ENCODE measurements at regions not wholly inside any gene's neighbourhood (a gene's known extent, or its start where the extent isn't known, plus 50 kb on each side); places are given as distances from the start of the nearest gene placed in this dataset.

DNA sequence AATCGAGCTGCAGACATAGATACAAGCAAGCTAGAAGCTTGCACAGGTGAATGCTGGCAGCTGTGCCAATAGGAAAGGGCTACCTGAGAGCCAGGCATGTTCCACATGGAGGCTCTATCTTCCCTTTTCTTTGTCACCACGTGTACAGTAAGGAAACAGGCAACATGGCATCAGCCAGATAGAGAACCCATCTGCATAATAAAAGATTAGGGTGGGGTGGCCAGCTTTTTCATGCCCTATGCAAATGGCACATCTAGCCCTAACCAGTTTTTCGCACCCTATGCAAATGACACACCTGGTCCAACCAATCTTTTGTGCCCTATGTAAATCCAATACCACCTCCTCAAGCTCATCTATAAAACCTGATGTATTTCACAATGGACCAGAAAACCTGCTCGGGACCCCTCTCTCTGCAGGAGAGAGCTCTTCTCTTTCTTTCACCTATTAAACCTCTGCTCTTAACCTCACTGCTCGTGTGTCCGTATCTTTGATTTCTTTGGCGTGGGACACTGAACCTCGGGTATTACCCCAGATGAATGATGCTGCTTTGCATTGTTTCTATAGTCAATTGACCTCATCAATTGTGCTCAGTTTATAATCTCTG lies 93.9 kb downstream of the SLC30A10 start:
- TF ChIP-seq, protein P1, sequence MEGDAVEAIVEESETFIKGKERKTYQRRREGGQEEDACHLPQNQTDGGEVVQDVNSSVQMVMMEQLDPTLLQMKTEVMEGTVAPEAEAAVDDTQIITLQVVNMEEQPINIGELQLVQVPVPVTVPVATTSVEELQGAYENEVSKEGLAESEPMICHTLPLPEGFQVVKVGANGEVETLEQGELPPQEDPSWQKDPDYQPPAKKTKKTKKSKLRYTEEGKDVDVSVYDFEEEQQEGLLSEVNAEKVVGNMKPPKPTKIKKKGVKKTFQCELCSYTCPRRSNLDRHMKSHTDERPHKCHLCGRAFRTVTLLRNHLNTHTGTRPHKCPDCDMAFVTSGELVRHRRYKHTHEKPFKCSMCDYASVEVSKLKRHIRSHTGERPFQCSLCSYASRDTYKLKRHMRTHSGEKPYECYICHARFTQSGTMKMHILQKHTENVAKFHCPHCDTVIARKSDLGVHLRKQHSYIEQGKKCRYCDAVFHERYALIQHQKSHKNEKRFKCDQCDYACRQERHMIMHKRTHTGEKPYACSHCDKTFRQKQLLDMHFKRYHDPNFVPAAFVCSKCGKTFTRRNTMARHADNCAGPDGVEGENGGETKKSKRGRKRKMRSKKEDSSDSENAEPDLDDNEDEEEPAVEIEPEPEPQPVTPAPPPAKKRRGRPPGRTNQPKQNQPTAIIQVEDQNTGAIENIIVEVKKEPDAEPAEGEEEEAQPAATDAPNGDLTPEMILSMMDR (IDR thresholded peaks at IDR 0.05 in 4 of 5, conservative IDR thresholded peaks at IDR 0.05 in 1 of 5), result no peak
- no peak for TF ChIP-seq POLR2A (IDR thresholded peaks at IDR 0.05)
